Neural cell (in vitro differentiated cells): ENCODE measurements at regions not wholly inside any gene's neighbourhood (a gene's known extent, or its start where the extent isn't known, plus 50 kb on each side); places are given as distances from the start of the nearest gene placed in this dataset.
A peak's percentile ranks its signal among the peaks of the same experiment; 100 is the strongest.

ENCODE experiments used
- H2AFZ ChIP-seq: fragments of 200-600, 300-800 bp; sonication (generic), shearing (Covaris generic); 2 replicates; pipeline ENCODE4 v1.6.0; 2014; ENCODE audit warnings: low read depth, mild to moderate bottlenecking, antibody characterized with exemption, low read length, moderate library complexity
- H3F3A ChIP-seq: fragments of 200-600 bp; shearing (Covaris generic); 2 replicates; pipeline ENCODE4 v1.6.1; 2016; ENCODE audit warnings: mild to moderate bottlenecking, moderate library complexity, mixed read lengths, antibody characterized with exemption, low read length; ENCODE audit not compliant: insufficient read depth, poor library complexity, severe bottlenecking
- H3K27ac ChIP-seq: fragments of 200-600, 300-800 bp; sonication (generic), shearing (Covaris generic); 2 replicates; pipeline ENCODE4 v1.5.1; 2014; ENCODE audit warnings: mild to moderate bottlenecking, low read length, moderate library complexity
- H3K27me3 ChIP-seq: fragments of 300-800, 200-600 bp; sonication (generic), shearing (Covaris generic); 2 replicates; pipeline ENCODE4 v1.6.0; 2014; ENCODE audit warnings: mild to moderate bottlenecking, low read depth, low read length, moderate library complexity; ENCODE audit not compliant: insufficient read depth
- H3K36me3 ChIP-seq: fragments of 300-800, 200-600 bp; sonication (generic), shearing (Covaris generic); 2 replicates; pipeline ENCODE4 v1.5.1; 2014; ENCODE audit warnings: mild to moderate bottlenecking, antibody characterized with exemption, low read length, moderate library complexity; ENCODE audit not compliant: insufficient read depth
- H3K4me2 ChIP-seq: fragments of 300-800, 200-600 bp; sonication (generic), shearing (Covaris generic); 2 replicates; pipeline ENCODE4 v1.6.0; 2014; ENCODE audit warnings: mild to moderate bottlenecking, low read length
- H3K4me3 ChIP-seq: fragments of 300-800, 200-600 bp; sonication (generic), shearing (Covaris generic); 2 replicates; pipeline ENCODE4 v1.5.1; 2014; ENCODE audit warnings: mild to moderate bottlenecking, low read length, moderate library complexity
- H3K79me2 ChIP-seq: fragments of 200-600 bp; shearing (Covaris generic); replicated peaks from 2 replicates; pipeline ENCODE4 v1.6.0; 2014; ENCODE audit warnings: mild to moderate bottlenecking, low read length, moderate library complexity; ENCODE audit not compliant: insufficient read depth
- H3K9ac ChIP-seq: fragments of 300-800, 200-600 bp; sonication (generic), shearing (Covaris generic); 2 replicates; pipeline ENCODE4 v1.6.1; 2016; ENCODE audit warnings: mild to moderate bottlenecking, low read length, mixed read lengths
- H3K9me2 ChIP-seq: fragments of 200-600 bp; shearing (Covaris generic); 2 replicates; pipeline ENCODE4 v1.6.1; 2016; ENCODE audit warnings: mild to moderate bottlenecking, low read length, mixed read lengths; ENCODE audit not compliant: insufficient read depth
- H3K9me3 ChIP-seq: fragments of 200-600, 300-800 bp; sonication (generic), shearing (Covaris generic); 2 replicates; pipeline ENCODE4 v1.6.1; 2016; ENCODE audit warnings: mild to moderate bottlenecking, mixed run types, low read length, moderate library complexity, mixed read lengths
- H4K20me1 ChIP-seq: fragments of 200-600 bp; shearing (Covaris generic); 2 replicates; pipeline ENCODE4 v1.6.1; 2016; ENCODE audit warnings: mild to moderate bottlenecking, mixed run types; ENCODE audit not compliant: insufficient read depth
- CTCF ChIP-seq: fragments of 450-650 bp; IDR thresholded peaks from 2 replicates; pipeline ENCODE4 v1.5.1; 2014; ENCODE audit warnings: antibody characterized with exemption, mild to moderate bottlenecking, moderate library complexity; ENCODE audit not compliant: poor library complexity, severe bottlenecking
- EP300 ChIP-seq: fragments of 450-650 bp; conservative IDR thresholded peaks from 2 replicates; pipeline ENCODE4 v1.6.1; 2014; ENCODE audit warnings: antibody characterized with exemption, mild to moderate bottlenecking, moderate library complexity; ENCODE audit not compliant: poor library complexity, severe bottlenecking
- EZH2 ChIP-seq: fragments of 200-600, 300-800 bp; shearing (Covaris generic), sonication (generic); IDR thresholded peaks from 2 replicates; pipeline ENCODE4 v1.6.1; 2014; ENCODE audit warnings: antibody characterized with exemption, low read length, borderline replicate concordance, mild to moderate bottlenecking; ENCODE audit not compliant: insufficient read depth, poor library complexity, severe bottlenecking
- MXI1 ChIP-seq: fragments of 450-650 bp; conservative IDR thresholded peaks from 2 replicates; pipeline ENCODE4 v1.6.1; 2014; ENCODE audit warnings: antibody characterized with exemption, mild to moderate bottlenecking; ENCODE audit not compliant: poor library complexity, severe bottlenecking
- POLR2AphosphoS5 ChIP-seq: IDR thresholded peaks from 2 replicates; pipeline ENCODE4 v1.6.1; 2012
- RAD21 ChIP-seq: fragments of 450-650 bp; conservative IDR thresholded peaks from 2 replicates; pipeline ENCODE4 v1.6.1; 2014; ENCODE audit warnings: antibody characterized with exemption, mild to moderate bottlenecking, moderate library complexity
- REST ChIP-seq: IDR thresholded peaks from 2 replicates; pipeline ENCODE4 v1.6.1; 2012; ENCODE audit warnings: borderline replicate concordance
- SMC3 ChIP-seq: fragments of 450-650 bp; conservative IDR thresholded peaks from 2 replicates; pipeline ENCODE4 v1.6.1; 2014; ENCODE audit warnings: antibody characterized with exemption, mild to moderate bottlenecking, moderate library complexity; ENCODE audit not compliant: poor library complexity
- TAF1 ChIP-seq: IDR thresholded peaks from 2 replicates; pipeline ENCODE4 v1.6.1; 2012; ENCODE audit warnings: low read depth

- no peak overlapping the region for H3K27ac ChIP-seq
- TF ChIP-seq SMC3 (no peak), EP300 (no peak), EZH2 (no peak), POLR2AphosphoS5 (no peak), REST (no peak), RAD21 (no peak), MXI1 (no peak), CTCF (no peak), TAF1 (no peak)
- no peaks in the 10 kb centered on the region for H4K20me1 ChIP-seq
- no peaks in the 10 kb centered on the region for H3K9me2 ChIP-seq
- no peaks in the 10 kb centered on the region for H3F3A ChIP-seq
- H2AFZ ChIP-seq: no peak overlapping the region
- no peaks in the 10 kb centered on the region for H3K79me2 ChIP-seq
- no peaks in the 10 kb centered on the region for H3K9me3 ChIP-seq
- H3K4me3 ChIP-seq: no peak overlapping the region
- H3K36me3 ChIP-seq: no peaks in the 10 kb centered on the region
- no peak overlapping the region for H3K4me2 ChIP-seq
- H3K9ac ChIP-seq: no peak overlapping the region
- H3K27me3 ChIP-seq: no peaks in the 10 kb centered on the region
Observed at GRCh38 chr18:65968239-65969004, 217.6 kb downstream of the CDH7 start.

DNA sequence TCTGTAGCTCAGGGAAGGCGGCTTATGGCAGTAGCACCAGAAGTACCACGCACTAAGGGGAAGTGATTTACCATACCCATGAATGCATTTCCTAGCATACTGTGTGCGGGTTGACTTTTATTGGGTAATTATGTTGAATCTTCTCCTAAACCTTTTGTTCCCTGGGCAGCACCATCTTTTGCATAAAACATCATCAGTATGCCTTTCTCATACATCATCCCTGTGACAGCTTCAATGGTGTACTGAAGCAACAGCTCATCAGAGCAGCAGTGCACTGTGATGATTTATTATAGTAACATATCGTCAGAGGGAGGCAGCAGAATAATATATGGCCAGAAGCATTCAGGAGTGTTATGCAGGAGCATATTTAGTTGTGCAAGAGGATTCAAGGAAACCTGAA lies 204.9 kb downstream of the CDH7 start:
- TF ChIP-seq EP300 (peak; percentile 95), MXI1 (no peak), TAF1 (no peak), EZH2 (no peak), CTCF (peak; percentile 56), POLR2AphosphoS5 (peak; percentile 90), SMC3 (peak; percentile 62), RAD21 (peak; percentile 61), REST (peak; percentile 54)

More for the DNA sequence above, 204.9 kb downstream of the CDH7 start:
- no peaks in the 10 kb centered on the region for H3K9me3 ChIP-seq
- no peaks in the 10 kb centered on the region for H4K20me1 ChIP-seq
- H2AFZ ChIP-seq: no peak overlapping the region
- peak overlapping the region; percentile 7 for H3K9ac ChIP-seq
- H3F3A ChIP-seq: peaks cover 4% of the 10 kb centered on the region
- peak overlapping the region; percentile 63 for H3K27ac ChIP-seq
- H3K36me3 ChIP-seq: no peaks in the 10 kb centered on the region
- peak overlapping the region; percentile 11 for H3K4me3 ChIP-seq
- H3K4me2 ChIP-seq: no peak overlapping the region
- no peaks in the 10 kb centered on the region for H3K79me2 ChIP-seq
- H3K27me3 ChIP-seq: no peaks in the 10 kb centered on the region
- no peaks in the 10 kb centered on the region for H3K9me2 ChIP-seq
